Gastrocnemius medialis (tissue), 4 donors: ENCODE measurements at regions not wholly inside any gene's neighbourhood (a gene's known extent, or its start where the extent isn't known, plus 50 kb on each side); places are given as distances from the start of the nearest gene placed in this dataset.

ENCODE experiments used
- ATAC-seq, 2 donors: fragments of 150-250 bp; one replicate each; pipeline ENCODE4 v1.9.1; 2016
- DNase-seq, 2 donors: peaks; one replicate each; pipeline ENCODE4 v3.0.0-alpha.2; 2019
- H3K27ac ChIP-seq, 4 donors: fragments of 200-600 bp; sonication (generic); 1 replicate in 1 of 4; 2 replicates in 3 of 4; pipeline ENCODE4 v1.5.1; 2016 to 2018; ENCODE audit warnings: mild to moderate bottlenecking in 2 of 4, moderate library complexity in 1 of 4
- H3K27me3 ChIP-seq, 3 donors: fragments of 200-600 bp; sonication (generic) in 2 of 3; 1 replicate in 1 of 3; 2 replicates in 2 of 3; pipeline versions ENCODE4 v1.5.1 to v1.6.0; 2016 to 2019; ENCODE audit warnings: mild to moderate bottlenecking in 1 of 3, moderate library complexity in 1 of 3
- H3K36me3 ChIP-seq, 2 donors: fragments of 200-600 bp; sonication (generic) in 1 of 2; one replicate each; pipeline ENCODE4 v1.5.1; 2017 to 2018
- H3K4me1 ChIP-seq, 2 donors: fragments of 200-600 bp; sonication (generic) in 1 of 2; one replicate each; pipeline ENCODE4 v1.5.1; 2016 to 2017; ENCODE audit warnings: mild to moderate bottlenecking in 2 of 2
- H3K4me3 ChIP-seq, 4 donors: fragments of 200-600 bp; sonication (generic) in 3 of 4; 1 replicate in 1 of 4; 2 replicates in 3 of 4; pipeline ENCODE4 v1.5.1; 2016 to 2019; ENCODE audit warnings: mild to moderate bottlenecking in 2 of 4
- H3K9me3 ChIP-seq, 3 donors: fragments of 200-600 bp; sonication (generic) in 2 of 3; 1 replicate in 1 of 3; 2 replicates in 2 of 3; pipeline ENCODE4 v1.5.1; 2016 to 2019
- POLR2A ChIP-seq, 2 donors: fragments of 450-650 bp; IDR thresholded peaks; one replicate each; pipeline ENCODE4 v1.6.1; 2017; ENCODE audit warnings: antibody characterized with exemption in 2 of 2, mild to moderate bottlenecking in 2 of 2, moderate library complexity in 2 of 2
- in situ Hi-C, 4 donors: fragments of 200-750 bp; cut with MboI; loops; one replicate each; pipeline versions ENCODE4 v1.15.0 to v1.8.0; 2017; ENCODE audit warnings: low sequenced_read_pairs in 4 of 4
- intact Hi-C: fragments of 100-400 bp; cut with DNase I; formaldehyde crosslinking; loops from one replicate; pipeline ENCODE4 v1.15.1; 2023; ENCODE audit warnings: low total_unique reads
- TF ChIP-seq, protein P1 (sequence below), 5 experiments: fragments of 450-650 bp in 3 of 5; fragments of 200-600 bp in 2 of 5; sonication (generic) in 2 of 5; IDR thresholded peaks in 4 of 5; conservative IDR thresholded peaks in 1 of 5; 1 replicate in 4 of 5; 2 replicates in 1 of 5; pipeline ENCODE4 v1.5.1; 2016 to 2019; ENCODE audit warnings: antibody characterized with exemption in 5 of 5, mild to moderate bottlenecking in 3 of 5, moderate library complexity in 3 of 5

DNA sequence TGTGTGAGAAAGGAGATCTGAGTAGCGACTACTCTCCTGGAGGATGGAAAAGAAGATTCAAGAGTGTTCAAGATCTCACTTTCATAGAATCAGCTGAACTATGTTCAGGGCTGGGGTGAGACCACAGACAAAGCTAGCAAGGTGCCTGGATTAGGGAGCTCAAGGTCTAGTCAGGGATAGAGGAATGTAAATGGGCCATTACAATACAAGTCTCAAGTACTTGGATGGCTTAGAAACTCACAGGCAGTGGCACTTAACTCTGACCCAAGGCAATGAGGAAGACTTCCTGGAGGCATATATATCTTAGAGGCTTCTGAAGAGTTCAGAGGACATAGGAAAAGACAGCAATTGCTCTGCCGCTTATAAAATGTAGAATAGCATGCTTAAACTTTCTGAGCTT is 184.9 kb upstream of the CDH11 start:
- TF ChIP-seq, protein P1, sequence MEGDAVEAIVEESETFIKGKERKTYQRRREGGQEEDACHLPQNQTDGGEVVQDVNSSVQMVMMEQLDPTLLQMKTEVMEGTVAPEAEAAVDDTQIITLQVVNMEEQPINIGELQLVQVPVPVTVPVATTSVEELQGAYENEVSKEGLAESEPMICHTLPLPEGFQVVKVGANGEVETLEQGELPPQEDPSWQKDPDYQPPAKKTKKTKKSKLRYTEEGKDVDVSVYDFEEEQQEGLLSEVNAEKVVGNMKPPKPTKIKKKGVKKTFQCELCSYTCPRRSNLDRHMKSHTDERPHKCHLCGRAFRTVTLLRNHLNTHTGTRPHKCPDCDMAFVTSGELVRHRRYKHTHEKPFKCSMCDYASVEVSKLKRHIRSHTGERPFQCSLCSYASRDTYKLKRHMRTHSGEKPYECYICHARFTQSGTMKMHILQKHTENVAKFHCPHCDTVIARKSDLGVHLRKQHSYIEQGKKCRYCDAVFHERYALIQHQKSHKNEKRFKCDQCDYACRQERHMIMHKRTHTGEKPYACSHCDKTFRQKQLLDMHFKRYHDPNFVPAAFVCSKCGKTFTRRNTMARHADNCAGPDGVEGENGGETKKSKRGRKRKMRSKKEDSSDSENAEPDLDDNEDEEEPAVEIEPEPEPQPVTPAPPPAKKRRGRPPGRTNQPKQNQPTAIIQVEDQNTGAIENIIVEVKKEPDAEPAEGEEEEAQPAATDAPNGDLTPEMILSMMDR (IDR thresholded peaks at IDR 0.05 in 4 of 5, conservative IDR thresholded peaks at IDR 0.05 in 1 of 5), result no peak
- no peak for TF ChIP-seq POLR2A (IDR thresholded peaks at IDR 0.05)
- in situ Hi-C loops (no loop called here), intact Hi-C loops (no loop called here)
- Histone ChIP-seq H3K27me3 (no peaks in the 10 kb centered on the region), H3K4me3 (no peak overlapping the region), H3K36me3 (no peaks in the 10 kb centered on the region), H3K27ac (no peak overlapping the region), H3K9me3 (no peaks in the 10 kb centered on the region), H3K4me1 (peaks cover 11 to 15% of the 10 kb centered on the region in 2 donors)
- no peak for ATAC-seq
- DNase-seq, result no peak

DNA sequence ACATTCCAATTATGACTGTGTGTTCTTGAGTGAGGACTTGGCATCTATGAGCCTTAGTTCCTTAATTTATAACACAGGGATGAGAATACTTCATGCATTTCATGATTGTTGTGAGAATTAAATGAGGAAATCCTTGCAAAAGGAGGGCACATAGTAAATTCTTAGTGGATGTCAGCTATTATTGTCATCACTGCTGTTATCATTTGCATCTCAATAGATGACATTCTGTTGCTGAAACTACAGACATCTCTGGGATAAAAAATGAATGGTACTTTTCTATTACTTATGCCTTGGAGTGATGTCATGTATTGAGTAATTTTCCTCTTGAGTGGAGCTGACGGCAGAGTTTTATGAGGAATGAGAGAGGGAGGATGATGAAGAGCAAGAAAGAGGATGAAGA is 184.4 kb upstream of the CDH11 start:
- TF ChIP-seq, protein P1 (IDR thresholded peaks at IDR 0.05 in 4 of 5, conservative IDR thresholded peaks at IDR 0.05 in 1 of 5), result no peak
- no peak for TF ChIP-seq POLR2A (IDR thresholded peaks at IDR 0.05)
- in situ Hi-C loops, result no loop called here
- peaks cover 11 to 14% of the 10 kb centered on the region in 2 donors for H3K4me1 ChIP-seq
- H3K4me3 ChIP-seq, result no peak overlapping the region
- no peaks in the 10 kb centered on the region for H3K27me3 ChIP-seq
- ATAC-seq, result no peak
- intact Hi-C loops, result no loop called here
- no peak overlapping the region for H3K27ac ChIP-seq
- DNase-seq, result no peak
- no peaks in the 10 kb centered on the region for H3K9me3 ChIP-seq
- H3K36me3 ChIP-seq, result no peaks in the 10 kb centered on the region

DNA sequence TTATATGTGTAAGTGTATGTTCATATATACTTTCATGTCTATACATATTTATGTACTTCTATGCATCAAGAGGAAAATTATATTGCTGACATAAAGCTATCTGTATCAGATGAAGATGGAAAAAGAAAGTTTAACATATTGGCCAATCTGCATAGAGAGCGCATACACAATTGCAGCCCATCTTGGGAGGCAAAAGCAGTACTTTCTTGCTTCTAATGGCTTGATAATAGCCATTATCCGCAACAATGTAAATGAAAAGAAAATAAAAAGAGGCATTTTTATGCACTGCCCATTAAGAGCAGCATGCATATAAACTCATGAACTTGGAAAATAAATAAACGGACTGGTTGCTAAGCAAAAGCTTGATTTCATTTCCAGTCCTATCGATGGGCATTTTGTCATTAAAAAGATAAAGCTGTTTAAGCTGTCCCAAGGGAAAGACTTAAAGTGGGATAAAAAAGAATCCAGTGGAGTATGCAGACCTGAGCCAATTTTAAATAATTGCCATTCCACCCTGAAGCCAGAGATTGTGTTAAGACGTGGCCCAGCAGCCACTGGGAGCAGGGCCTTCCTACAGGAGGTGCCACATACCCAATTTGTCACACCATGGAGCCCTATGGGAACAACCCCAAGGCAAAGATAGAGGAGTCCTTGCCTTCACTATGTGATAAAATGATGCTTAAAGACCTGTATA is 183.6 kb upstream of the CDH11 start:
- no peaks in the 10 kb centered on the region for H3K9me3 ChIP-seq
- no peaks in the 10 kb centered on the region for H3K27me3 ChIP-seq
- no peak for TF ChIP-seq POLR2A (IDR thresholded peaks at IDR 0.05)
- TF ChIP-seq, protein P1 (IDR thresholded peaks at IDR 0.05 in 4 of 5, conservative IDR thresholded peaks at IDR 0.05 in 1 of 5), result no peak
- peaks cover 8 to 11% of the 10 kb centered on the region in 2 donors for H3K4me1 ChIP-seq
- no peak for ATAC-seq
- intact Hi-C loops, result no loop called here
- DNase-seq, result no peak
- in situ Hi-C loops, result no loop called here
- no peaks in the 10 kb centered on the region for H3K36me3 ChIP-seq
- H3K27ac ChIP-seq, result no peak overlapping the region
- H3K4me3 ChIP-seq, result no peak overlapping the region

DNA sequence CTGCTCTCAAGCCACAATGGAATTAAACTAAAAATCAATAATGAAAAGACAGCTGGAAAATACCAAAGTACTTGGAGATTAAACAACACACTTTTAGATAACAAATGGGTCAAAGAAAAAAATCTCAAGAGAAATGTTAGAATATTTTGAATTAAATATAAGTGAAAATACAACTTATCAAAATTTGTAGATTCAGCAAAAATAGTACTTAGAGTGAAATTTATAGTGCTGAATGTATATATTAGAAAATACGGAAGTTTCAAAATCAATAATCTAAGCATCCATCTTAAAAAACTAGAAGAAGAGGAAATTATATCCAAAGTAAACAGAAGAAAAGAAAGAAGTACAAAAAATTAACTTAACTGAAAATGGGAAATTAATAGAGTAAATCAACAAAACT is 179.2 kb upstream of the CDH11 start:
- ATAC-seq, result no peak
- TF ChIP-seq, protein P1 (IDR thresholded peaks at IDR 0.05 in 4 of 5, conservative IDR thresholded peaks at IDR 0.05 in 1 of 5), result no peak
- TF ChIP-seq POLR2A (IDR thresholded peaks at IDR 0.05), result no peak
- in situ Hi-C loops (no loop called here), intact Hi-C loops (no loop called here)
- Histone ChIP-seq H3K9me3 (no peaks in the 10 kb centered on the region), H3K27me3 (no peaks in the 10 kb centered on the region), H3K4me1 (peaks cover 0 to 13% of the 10 kb centered on the region in 2 donors), H3K4me3 (no peak overlapping the region), H3K27ac (no peak overlapping the region), H3K36me3 (no peaks in the 10 kb centered on the region)
- DNase-seq, result no peak

DNA sequence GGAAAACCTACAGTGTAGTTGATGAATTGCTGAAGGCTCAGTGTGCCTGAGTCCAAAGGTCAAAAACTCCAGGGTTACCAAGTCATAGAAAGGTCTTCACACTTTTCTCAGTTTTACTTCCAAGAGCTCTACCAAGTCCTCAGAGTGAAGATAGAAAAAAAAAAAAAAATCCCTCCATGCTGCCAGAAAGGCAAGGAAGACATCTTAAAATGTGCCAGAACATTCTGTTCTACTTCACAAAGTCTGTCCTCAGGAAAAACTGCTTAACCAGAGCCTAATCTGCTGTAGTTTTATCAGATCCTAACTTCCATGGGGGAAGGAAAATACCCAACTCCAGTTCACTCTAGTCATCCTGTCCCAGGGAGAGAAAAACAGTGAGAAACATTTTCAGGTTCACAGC is 175.6 kb upstream of the CDH11 start:
- DNase-seq (no peak), ATAC-seq (peak; percentile 65 to 75)
- TF ChIP-seq, protein P1 (IDR thresholded peaks at IDR 0.05 in 4 of 5, conservative IDR thresholded peaks at IDR 0.05 in 1 of 5), result no peak
- no peak for TF ChIP-seq POLR2A (IDR thresholded peaks at IDR 0.05)
- intact Hi-C loops (no loop called here), in situ Hi-C loops (no loop called here)
- Histone ChIP-seq H3K27ac (peak overlapping the region in 2 of 4 donors; percentile 48 to 57), H3K9me3 (no peaks in the 10 kb centered on the region), H3K4me3 (no peak overlapping the region), H3K36me3 (no peaks in the 10 kb centered on the region), H3K27me3 (no peaks in the 10 kb centered on the region), H3K4me1 (peaks cover 0 to 13% of the 10 kb centered on the region in 2 donors)
